H1 (cell line): ENCODE measurements at regions not wholly inside any gene's neighbourhood (a gene's known extent, or its start where the extent isn't known, plus 50 kb on each side); places are given as distances from the start of the nearest gene placed in this dataset.

ENCODE experiments used
- CBX5 ChIP-seq: fragments of 300-800, 300-1000 bp; sonication (generic); IDR thresholded peaks from 2 replicates; pipeline ENCODE4 v1.7.1; 2016; ENCODE audit warnings: antibody characterized with exemption, low read length, low read depth
- CBX8 ChIP-seq: fragments of 300-800, 300-1000 bp; sonication (generic); IDR thresholded peaks from 2 replicates; pipeline ENCODE4 v1.7.1; 2016; ENCODE audit warnings: low read depth, low read length, borderline replicate concordance
- YY1 ChIP-seq: IDR thresholded peaks from 2 replicates; pipeline ENCODE4 v1.6.1; 2011; ENCODE audit warnings: low read depth, mild to moderate bottlenecking, low read length

- no peak for TF ChIP-seq YY1
- TF ChIP-seq CBX8, result no peak
- no peak for TF ChIP-seq CBX5
Measured at GRCh38 chr2:239884875-239885274, 140.3 kb downstream of the NDUFA10 start (continued).
